ENCODE measurements at regions not wholly inside any gene's neighbourhood (a gene's known extent, or its start where the extent isn't known, plus 50 kb on each side); places are given as distances from the start of the nearest gene placed in this dataset.
"Not testable (repeated sequence)": the region's sequence is repeated elsewhere in the genome, so short reads cannot be mapped to it uniquely, and the experiment has no call there.

GRCh38 chr2:199042660-199043379 is 414.9 kb downstream of the SATB2 start:
- Mint-ChIP-seq H3K27me3 (no peaks in the 10 kb centered on the region), H3K4me3 (no peak overlapping the region), H3K4me1 (no peaks in the 10 kb centered on the region), H3K36me3 (no peaks in the 10 kb centered on the region), H3K27ac (no peak overlapping the region), H3K9me3 (peaks cover 0 to 4% (median 0%) of the 10 kb centered on the region in 7 donors)
- DNase-seq (no peak), ATAC-seq (ENCODE audit: low read depth in 2 of 2) (no peak)

GRCh38 chr2:199040522-199040921 is 417.2 kb downstream of the SATB2 start:
- H3K27ac Mint-ChIP-seq = no peak overlapping the region

GRCh38 chr2:199033761-199034160 is 424.0 kb downstream of the SATB2 start:
- not testable (repeated sequence) for DNase-seq, H3K4me3 Mint-ChIP-seq
- H3K9me3 Mint-ChIP-seq = peaks cover 2 to 35% (median 9%) of the 10 kb centered on the region in 7 donors

More at GRCh38 chr2:199040522-199040921, 417.2 kb downstream of the SATB2 start:
- Mint-ChIP-seq H3K9me3 (peaks cover 0 to 4% (median 2%) of the 10 kb centered on the region in 7 donors), H3K4me1 (no peaks in the 10 kb centered on the region), H3K36me3 (no peaks in the 10 kb centered on the region), H3K4me3 (no peak overlapping the region), H3K27me3 (no peaks in the 10 kb centered on the region)
- no peak for DNase-seq
- no peak for ATAC-seq (ENCODE audit: low read depth in 2 of 2)

GRCh38 chr2:199025146-199025545 is 432.6 kb downstream of the SATB2 start:
- ATAC-seq (ENCODE audit: low read depth in 2 of 2) (no peak), DNase-seq (no peak)
- Mint-ChIP-seq H3K27me3 (no peaks in the 10 kb centered on the region), H3K9me3 (peaks cover 0 to 7% (median 2%) of the 10 kb centered on the region in 7 donors), H3K4me1 (no peaks in the 10 kb centered on the region), H3K4me3 (no peak overlapping the region), H3K36me3 (no peaks in the 10 kb centered on the region), H3K27ac (no peak overlapping the region)

More at GRCh38 chr2:199033761-199034160, 424.0 kb downstream of the SATB2 start:
- H3K27me3 Mint-ChIP-seq; ATAC-seq (ENCODE audit: low read depth in 2 of 2); H3K36me3 Mint-ChIP-seq; H3K4me1 Mint-ChIP-seq; H3K27ac Mint-ChIP-seq: not testable (repeated sequence)

- peaks cover 0 to 2% (median 0%) of the 10 kb centered on the region in 7 donors for H3K9me3 Mint-ChIP-seq
- no peaks in the 10 kb centered on the region for H3K36me3 Mint-ChIP-seq
- no peak overlapping the region for H3K4me3 Mint-ChIP-seq
- no peak for ATAC-seq (ENCODE audit: low read depth in 2 of 2)
- H3K4me1 Mint-ChIP-seq = no peaks in the 10 kb centered on the region
- no peak for DNase-seq
- H3K27me3 Mint-ChIP-seq = no peaks in the 10 kb centered on the region
- H3K27ac Mint-ChIP-seq = no peak overlapping the region
Measured at GRCh38 chr2:199024224-199024623, 433.5 kb downstream of the SATB2 start.

GRCh38 chr2:199019898-199020507 is 437.7 kb downstream of the SATB2 start:
- H3K9me3 Mint-ChIP-seq = peaks cover 0 to 5% (median 0%) of the 10 kb centered on the region in 7 donors
- H3K36me3 Mint-ChIP-seq = no peaks in the 10 kb centered on the region
- H3K27me3 Mint-ChIP-seq = no peaks in the 10 kb centered on the region
- no peak for DNase-seq
- no peak overlapping the region for H3K4me3 Mint-ChIP-seq
- ATAC-seq (ENCODE audit: low read depth in 2 of 2) = no peak
- H3K27ac Mint-ChIP-seq = no peak overlapping the region
- no peaks in the 10 kb centered on the region for H3K4me1 Mint-ChIP-seq

- no peak for ATAC-seq (ENCODE audit: low read depth in 2 of 2)
- Mint-ChIP-seq H3K27me3 (no peaks in the 10 kb centered on the region), H3K27ac (no peak overlapping the region), H3K9me3 (peaks cover 0 to 5% (median 0%) of the 10 kb centered on the region in 7 donors), H3K4me1 (no peaks in the 10 kb centered on the region), H3K4me3 (no peak overlapping the region), H3K36me3 (no peaks in the 10 kb centered on the region)
- DNase-seq = no peak
Measured at GRCh38 chr2:199018826-199019225, 438.9 kb downstream of the SATB2 start.

- H3K9me3 Mint-ChIP-seq = peaks cover 0 to 5% (median 2%) of the 10 kb centered on the region in 7 donors
- DNase-seq (no peak), ATAC-seq (ENCODE audit: low read depth in 2 of 2) (no peak)
- H3K4me3 Mint-ChIP-seq = no peak overlapping the region
- no peaks in the 10 kb centered on the region for H3K4me1 Mint-ChIP-seq
- no peaks in the 10 kb centered on the region for H3K36me3 Mint-ChIP-seq
- no peak overlapping the region for H3K27ac Mint-ChIP-seq
- H3K27me3 Mint-ChIP-seq = no peaks in the 10 kb centered on the region
Measured at GRCh38 chr2:199015072-199015471, 442.7 kb downstream of the SATB2 start.

- Mint-ChIP-seq H3K27me3 (no peaks in the 10 kb centered on the region), H3K36me3 (no peaks in the 10 kb centered on the region), H3K4me1 (no peaks in the 10 kb centered on the region), H3K27ac (no peak overlapping the region), H3K9me3 (peaks cover 0 to 5% (median 2%) of the 10 kb centered on the region in 7 donors), H3K4me3 (no peak overlapping the region)
- ATAC-seq (ENCODE audit: low read depth in 2 of 2) = no peak
- no peak for DNase-seq
Measured at GRCh38 chr2:199014226-199014625, 443.5 kb downstream of the SATB2 start.

GRCh38 chr2:199011908-199012307 is 445.8 kb downstream of the SATB2 start:
- Mint-ChIP-seq H3K27me3 (no peaks in the 10 kb centered on the region), H3K4me3 (no peak overlapping the region), H3K27ac (no peak overlapping the region), H3K36me3 (no peaks in the 10 kb centered on the region), H3K9me3 (peaks cover 0 to 14% (median under 1%) of the 10 kb centered on the region in 7 donors), H3K4me1 (no peaks in the 10 kb centered on the region)
- ATAC-seq (ENCODE audit: low read depth in 2 of 2) (no peak), DNase-seq (no peak)

GRCh38 chr2:198994678-198995077 is 463.1 kb downstream of the SATB2 start:
- no peak overlapping the region for H3K27ac Mint-ChIP-seq
- DNase-seq = no peak
- H3K36me3 Mint-ChIP-seq = no peaks in the 10 kb centered on the region
- no peak for ATAC-seq (ENCODE audit: low read depth in 2 of 2)
- H3K4me3 Mint-ChIP-seq = no peak overlapping the region
- H3K27me3 Mint-ChIP-seq = no peaks in the 10 kb centered on the region
- H3K9me3 Mint-ChIP-seq = peaks cover 0 to 12% (median 5%) of the 10 kb centered on the region in 7 donors
- no peaks in the 10 kb centered on the region for H3K4me1 Mint-ChIP-seq

GRCh38 chr2:198991431-198991830 is 466.3 kb downstream of the SATB2 start:
- H3K9me3 Mint-ChIP-seq = peaks cover 0 to 20% (median 9%) of the 10 kb centered on the region in 7 donors
- H3K4me1 Mint-ChIP-seq = no peaks in the 10 kb centered on the region
- H3K27ac Mint-ChIP-seq = no peak overlapping the region
- DNase-seq (no peak), ATAC-seq (ENCODE audit: low read depth in 2 of 2) (no peak)
- H3K27me3 Mint-ChIP-seq = no peaks in the 10 kb centered on the region
- H3K4me3 Mint-ChIP-seq = no peak overlapping the region
- H3K36me3 Mint-ChIP-seq = no peaks in the 10 kb centered on the region

- Mint-ChIP-seq H3K4me1 (no peaks in the 10 kb centered on the region), H3K4me3 (no peak overlapping the region), H3K9me3 (peaks cover 12 to 27% (median 16%) of the 10 kb centered on the region in 7 donors), H3K27me3 (no peaks in the 10 kb centered on the region), H3K27ac (no peak overlapping the region), H3K36me3 (peaks cover 0 to 7% of the 10 kb centered on the region in 2 donors)
- ATAC-seq (ENCODE audit: low read depth in 2 of 2) (no peak), DNase-seq (no peak)
Measured at GRCh38 chr2:198975779-198976178, 482.0 kb downstream of the SATB2 start.

- Mint-ChIP-seq H3K36me3 (peaks cover 0 to 7% of the 10 kb centered on the region in 2 donors), H3K4me1 (no peaks in the 10 kb centered on the region), H3K4me3 (no peak overlapping the region), H3K27me3 (no peaks in the 10 kb centered on the region), H3K9me3 (peaks cover 12 to 27% (median 16%) of the 10 kb centered on the region in 7 donors), H3K27ac (no peak overlapping the region)
- no peak for DNase-seq
- no peak for ATAC-seq (ENCODE audit: low read depth in 2 of 2)
Measured at GRCh38 chr2:198973785-198974184, 484.0 kb downstream of the SATB2 start.
